AML-193 (cell line): ENCODE measurements at regions not wholly inside any gene's neighbourhood (a gene's known extent, or its start where the extent isn't known, plus 50 kb on each side); places are given as distances from the start of the nearest gene placed in this dataset.

Experiments
- DNase-seq, 2 experiments: peaks; one replicate each; lab custom pipeline; 2025; lab: John Stamatoyannopoulos, UW

GRCh38 chr14:39868251-39868650, 436.0 kb upstream of the FBXO33 start:
- DNase-seq, result no peak

GRCh38 chr14:39863441-39863840, 431.2 kb upstream of the FBXO33 start:
- no peak for DNase-seq

- no peak for DNase-seq
Observed at GRCh38 chr14:39861696-39862095, 429.5 kb upstream of the FBXO33 start.

- no peak for DNase-seq
Observed at GRCh38 chr14:39861229-39861600, 429.0 kb upstream of the FBXO33 start.

- no peak for DNase-seq
Observed at GRCh38 chr14:39860596-39861228, 428.5 kb upstream of the FBXO33 start.

- DNase-seq, result no peak
Observed at GRCh38 chr14:39859314-39859713, 427.1 kb upstream of the FBXO33 start.

GRCh38 chr14:39857376-39858055, 425.3 kb upstream of the FBXO33 start:
- no peak for DNase-seq

- DNase-seq, result no peak
Observed at GRCh38 chr14:39853441-39853840, 421.2 kb upstream of the FBXO33 start.

- no peak for DNase-seq
Observed at GRCh38 chr14:39851202-39851601, 419.0 kb upstream of the FBXO33 start.

- no peak for DNase-seq
Observed at GRCh38 chr14:39847852-39848251, 415.6 kb upstream of the FBXO33 start.

- no peak for DNase-seq
Observed at GRCh38 chr14:39847194-39847593, 415.0 kb upstream of the FBXO33 start.

- DNase-seq, result no peak
Observed at GRCh38 chr14:39843881-39844280, 411.6 kb upstream of the FBXO33 start.

- DNase-seq, result no peak
Observed at GRCh38 chr14:39841088-39841487, 408.9 kb upstream of the FBXO33 start.

- DNase-seq, result no peak
Observed at GRCh38 chr14:39827901-39828655, 395.8 kb upstream of the FBXO33 start.

- no peak for DNase-seq
Observed at GRCh38 chr14:39812532-39813320, 380.5 kb upstream of the FBXO33 start.

- no peak for DNase-seq
Observed at GRCh38 chr14:39807271-39807670, 375.0 kb upstream of the FBXO33 start.

- no peak for DNase-seq
Observed at GRCh38 chr14:39784461-39784860, 352.2 kb upstream of the FBXO33 start.

- no peak for DNase-seq
Observed at GRCh38 chr14:39781466-39781865, 349.2 kb upstream of the FBXO33 start.

- DNase-seq, result no peak
Observed at GRCh38 chr14:39773387-39774126, 341.3 kb upstream of the FBXO33 start.

GRCh38 chr14:39772627-39773026, 340.4 kb upstream of the FBXO33 start:
- no peak for DNase-seq

- DNase-seq, result no peak
Observed at GRCh38 chr14:39768589-39768988, 336.4 kb upstream of the FBXO33 start.
